ENCODE measurements at regions not wholly inside any gene's neighbourhood (a gene's known extent, or its start where the extent isn't known, plus 50 kb on each side); places are given as distances from the start of the nearest gene placed in this dataset.

DNA sequence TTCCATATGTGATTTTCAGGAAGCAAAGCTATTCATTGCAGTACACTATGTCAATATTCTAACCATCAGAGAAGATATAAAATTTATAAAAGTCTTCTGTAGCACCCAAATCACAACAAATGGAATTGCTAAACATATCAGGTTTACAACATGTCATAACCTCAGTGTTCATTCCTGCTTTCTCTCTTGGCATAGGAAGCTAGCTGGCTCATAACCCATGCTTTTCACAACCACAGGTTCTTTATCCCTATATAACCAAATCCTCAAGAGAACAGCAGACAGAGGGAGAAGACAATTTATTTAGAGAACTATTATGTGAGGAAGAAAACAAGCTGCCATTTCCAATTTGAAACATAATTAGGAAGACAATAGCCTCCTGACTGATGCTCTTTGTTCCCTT, 997.0 kb upstream of the ACVR2A start:
- Histone ChIP-seq H3K4me1 (ENCODE audit: insufficient read depth) (no peaks in the 10 kb centered on the region), H3K4me3 (ENCODE audit: low read depth, low read length) (no peak overlapping the region), H3K27ac (ENCODE audit: low read depth) (no peak overlapping the region), H3K36me3 (ENCODE audit: insufficient read depth) (no peaks in the 10 kb centered on the region)
- no peak for DNase-seq (ENCODE audit: extremely low spot score)

DNA sequence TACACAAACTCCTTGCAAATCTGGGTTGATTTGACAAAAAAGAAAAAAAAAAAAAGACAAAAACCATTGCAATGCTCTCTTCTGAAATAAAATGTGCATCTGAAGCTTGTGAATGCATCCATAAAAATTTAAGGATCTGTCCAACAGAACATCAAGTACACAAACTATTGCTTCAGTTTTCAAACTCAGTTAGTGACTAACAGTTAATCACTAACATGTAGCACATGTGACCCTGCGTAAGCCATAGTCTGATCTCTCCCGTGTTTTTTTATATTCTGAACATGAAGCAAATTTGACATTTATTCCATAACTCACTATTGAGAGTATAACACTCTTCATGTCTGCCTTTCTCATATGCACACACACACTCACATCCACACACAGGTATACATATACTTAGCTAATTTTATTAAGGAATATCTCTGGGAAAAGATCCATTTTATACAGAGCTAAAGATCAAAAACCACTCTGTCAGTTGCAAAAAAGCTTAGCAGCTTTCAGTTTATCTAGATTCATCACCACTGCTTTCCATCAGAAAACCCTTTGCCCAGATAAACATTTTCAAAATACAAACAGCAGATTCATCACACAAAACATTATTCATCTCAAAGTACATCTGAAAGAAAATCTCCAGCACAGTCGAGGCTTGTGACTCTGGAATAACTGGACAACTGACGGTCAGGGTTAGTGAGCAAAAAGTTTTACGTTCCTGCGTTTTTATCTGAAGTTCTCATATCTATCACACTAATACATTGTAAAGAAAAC, 1000.4 kb upstream of the ACVR2A start:
- Histone ChIP-seq H3K27ac (ENCODE audit: low read depth) (no peak overlapping the region), H3K4me3 (ENCODE audit: low read depth, low read length) (no peak overlapping the region), H3K36me3 (ENCODE audit: insufficient read depth) (no peaks in the 10 kb centered on the region), H3K4me1 (ENCODE audit: insufficient read depth) (no peaks in the 10 kb centered on the region)
- 54% methylated on average over 6 of the region's 6 CpGs for WGBS
- no peak for DNase-seq (ENCODE audit: extremely low spot score)

DNA sequence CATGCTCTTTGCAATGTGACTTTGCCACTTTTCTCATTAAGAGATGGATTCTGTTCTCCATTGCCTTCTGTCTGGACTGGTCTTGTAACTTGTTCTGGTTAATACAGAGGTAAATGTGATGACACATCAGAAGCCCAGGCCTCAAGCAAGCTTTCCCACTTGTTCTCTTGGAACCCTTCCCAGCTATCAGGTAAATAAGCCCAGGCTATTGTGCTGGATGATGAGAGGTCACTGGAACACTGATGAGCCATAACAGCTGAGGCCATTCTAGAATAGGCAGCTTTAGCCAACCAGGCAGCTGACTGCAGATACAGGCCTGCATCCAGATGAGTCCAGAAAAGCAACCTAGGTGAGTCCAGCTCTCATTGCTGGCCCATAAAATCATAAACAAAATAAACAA, 1007.0 kb upstream of the ACVR2A start:
- H3K27ac ChIP-seq (ENCODE audit: low read depth): no peak overlapping the region
- no peaks in the 10 kb centered on the region for H3K36me3 ChIP-seq (ENCODE audit: insufficient read depth)
- H3K4me1 ChIP-seq (ENCODE audit: insufficient read depth): no peaks in the 10 kb centered on the region
- H3K4me3 ChIP-seq (ENCODE audit: low read depth, low read length): no peak overlapping the region
- no peak for DNase-seq (ENCODE audit: extremely low spot score)

DNA sequence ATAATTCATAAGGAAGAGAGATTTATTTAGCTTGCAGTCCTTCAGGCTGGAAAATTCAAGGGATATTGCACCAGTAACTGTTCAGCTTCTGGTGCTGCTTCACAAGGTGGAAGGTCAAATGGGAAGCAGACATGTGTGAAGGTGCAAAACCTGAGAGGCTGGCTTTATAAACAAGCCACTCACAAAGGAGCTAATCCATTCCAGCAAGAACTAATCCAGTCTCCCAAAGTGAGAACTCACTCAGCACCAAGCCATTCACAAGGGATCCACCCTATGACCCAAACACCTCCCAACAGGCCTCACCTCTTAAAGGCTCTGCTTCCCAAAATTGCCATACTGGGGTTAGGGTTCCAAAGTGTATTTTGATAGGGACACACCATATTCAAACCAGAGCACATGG, 1018.4 kb upstream of the ACVR2A start:
- no peak for DNase-seq (ENCODE audit: extremely low spot score)
- Histone ChIP-seq H3K36me3 (ENCODE audit: insufficient read depth) (no peaks in the 10 kb centered on the region), H3K4me1 (ENCODE audit: insufficient read depth) (no peaks in the 10 kb centered on the region), H3K27ac (ENCODE audit: low read depth) (no peak overlapping the region), H3K4me3 (ENCODE audit: low read depth, low read length) (no peak overlapping the region)

DNA sequence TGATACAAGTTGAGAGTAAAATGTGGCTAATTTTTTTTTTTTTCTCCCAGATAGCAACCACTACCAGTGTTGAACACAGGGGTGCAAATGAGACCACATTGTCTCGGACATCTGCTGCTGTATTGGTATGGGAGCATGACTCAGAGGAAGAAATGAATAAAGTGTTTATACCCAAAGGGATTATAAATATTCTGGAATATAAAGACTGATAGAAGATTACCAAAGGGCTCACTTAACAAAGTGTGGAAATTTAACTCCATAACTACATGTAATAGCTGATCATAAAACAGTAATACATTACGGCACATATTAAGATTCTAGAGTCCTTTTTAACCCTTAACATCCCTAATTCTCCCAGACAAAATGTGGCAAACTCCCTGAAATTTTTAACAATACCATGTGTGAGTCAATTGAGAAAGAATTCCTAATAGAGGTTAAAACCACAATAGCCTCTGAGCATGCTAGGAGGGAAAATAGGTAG, 1023.0 kb upstream of the ACVR2A start:
- WGBS: 37% methylated on average over 2 of the region's 2 CpGs
- DNase-seq (ENCODE audit: extremely low spot score): no peak
- no peaks in the 10 kb centered on the region for H3K4me1 ChIP-seq (ENCODE audit: insufficient read depth)
- H3K4me3 ChIP-seq (ENCODE audit: low read depth, low read length): no peak overlapping the region
- H3K36me3 ChIP-seq (ENCODE audit: insufficient read depth): no peaks in the 10 kb centered on the region
- no peak overlapping the region for H3K27ac ChIP-seq (ENCODE audit: low read depth)

DNA sequence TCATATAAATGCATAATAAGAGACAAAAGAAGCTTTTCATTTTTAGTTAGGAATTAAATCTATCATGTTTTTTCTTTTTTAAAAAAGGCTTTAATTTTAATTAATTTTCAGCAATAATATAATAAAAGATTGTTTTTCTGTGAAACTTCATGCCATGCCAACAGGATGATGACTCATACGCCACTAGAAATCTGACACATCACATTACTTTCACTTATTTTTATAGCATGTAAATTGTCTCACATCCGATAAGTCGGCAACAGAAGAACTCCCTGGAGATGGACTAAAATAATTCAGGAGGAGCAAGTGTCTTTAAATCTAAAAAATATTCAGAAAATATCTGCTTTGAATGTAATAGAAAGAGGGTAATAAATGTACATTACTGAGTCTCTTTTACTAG, 1024.2 kb upstream of the ACVR2A start:
- Histone ChIP-seq H3K4me1 (ENCODE audit: insufficient read depth) (no peaks in the 10 kb centered on the region), H3K27ac (ENCODE audit: low read depth) (no peak overlapping the region), H3K4me3 (ENCODE audit: low read depth, low read length) (no peak overlapping the region), H3K36me3 (ENCODE audit: insufficient read depth) (no peaks in the 10 kb centered on the region)
- WGBS: 61% methylated on average over 3 of the region's 3 CpGs
- DNase-seq (ENCODE audit: extremely low spot score): no peak

DNA sequence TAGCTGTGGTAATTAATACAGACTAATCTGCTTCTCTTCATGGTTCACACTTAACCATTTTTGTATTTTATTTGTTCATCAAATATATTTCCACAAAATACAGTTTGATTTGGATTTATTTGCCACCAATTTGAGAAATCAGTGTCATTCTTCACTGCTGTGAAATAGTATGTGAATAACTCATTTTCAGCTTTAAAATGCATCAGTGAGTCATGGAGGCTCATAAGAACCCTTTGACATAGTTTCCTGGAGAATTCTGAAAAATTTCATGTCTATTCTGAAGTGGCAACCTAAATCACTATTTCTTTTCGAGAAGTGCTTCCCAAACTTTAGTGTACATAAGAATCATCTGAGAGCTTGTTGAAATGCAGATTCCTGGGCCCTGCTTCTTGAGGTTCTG, 1026.7 kb upstream of the ACVR2A start:
- Histone ChIP-seq H3K36me3 (ENCODE audit: insufficient read depth) (no peaks in the 10 kb centered on the region), H3K4me1 (ENCODE audit: insufficient read depth) (no peaks in the 10 kb centered on the region), H3K4me3 (ENCODE audit: low read depth, low read length) (no peak overlapping the region), H3K27ac (ENCODE audit: low read depth) (no peak overlapping the region)
- no peak for DNase-seq (ENCODE audit: extremely low spot score)
- 86% methylated on average over 1 of the region's 1 CpG for WGBS

DNA sequence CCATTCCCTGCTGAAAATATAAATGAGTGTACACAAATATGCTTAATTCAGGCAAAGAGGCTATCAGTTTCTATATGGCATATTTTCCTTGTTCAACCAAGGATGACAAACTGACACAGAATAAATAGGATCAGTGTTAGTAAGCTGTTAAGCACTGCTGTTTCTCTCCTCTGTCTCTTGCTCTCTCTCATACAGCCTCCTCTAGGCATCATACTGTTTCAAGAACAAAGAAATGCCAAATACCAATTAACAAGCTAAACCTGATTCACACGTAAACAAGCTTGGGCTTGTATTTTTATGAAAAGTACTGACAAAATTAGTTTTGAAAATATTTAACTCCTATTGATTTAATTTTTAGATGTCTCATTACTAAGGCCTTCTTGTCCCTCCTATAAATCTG, 1027.2 kb upstream of the ACVR2A start:
- H3K36me3 ChIP-seq (ENCODE audit: insufficient read depth): no peaks in the 10 kb centered on the region
- no peak overlapping the region for H3K4me3 ChIP-seq (ENCODE audit: low read depth, low read length)
- 83% methylated on average over 1 of the region's 1 CpG for WGBS
- no peaks in the 10 kb centered on the region for H3K4me1 ChIP-seq (ENCODE audit: insufficient read depth)
- no peak overlapping the region for H3K27ac ChIP-seq (ENCODE audit: low read depth)
- DNase-seq (ENCODE audit: extremely low spot score): no peak

DNA sequence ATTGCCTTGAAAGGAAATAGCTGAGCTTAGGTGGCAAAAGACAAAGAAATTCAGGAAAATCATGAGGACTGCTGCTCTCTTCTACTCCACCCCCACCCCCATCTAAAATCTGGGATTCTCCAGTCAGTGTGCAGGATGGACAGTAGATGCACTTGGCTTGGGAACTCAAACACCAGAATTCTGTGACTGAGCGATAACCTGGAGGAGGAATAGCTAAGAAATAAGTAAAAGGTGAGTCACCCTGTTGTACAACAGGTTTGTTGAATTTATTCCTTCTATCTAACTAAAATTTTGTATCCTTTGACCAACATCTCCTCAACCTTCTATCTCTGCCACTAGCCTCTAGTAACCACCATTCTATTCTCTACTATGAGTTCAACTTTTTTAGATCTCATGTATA, 1029.9 kb upstream of the ACVR2A start:
- WGBS: 83% methylated on average over 1 of the region's 1 CpG
- no peak for DNase-seq (ENCODE audit: extremely low spot score)
- H3K4me3 ChIP-seq (ENCODE audit: low read depth, low read length): no peak overlapping the region
- H3K4me1 ChIP-seq (ENCODE audit: insufficient read depth): no peaks in the 10 kb centered on the region
- H3K36me3 ChIP-seq (ENCODE audit: insufficient read depth): no peaks in the 10 kb centered on the region
- H3K27ac ChIP-seq (ENCODE audit: low read depth): no peak overlapping the region

DNA sequence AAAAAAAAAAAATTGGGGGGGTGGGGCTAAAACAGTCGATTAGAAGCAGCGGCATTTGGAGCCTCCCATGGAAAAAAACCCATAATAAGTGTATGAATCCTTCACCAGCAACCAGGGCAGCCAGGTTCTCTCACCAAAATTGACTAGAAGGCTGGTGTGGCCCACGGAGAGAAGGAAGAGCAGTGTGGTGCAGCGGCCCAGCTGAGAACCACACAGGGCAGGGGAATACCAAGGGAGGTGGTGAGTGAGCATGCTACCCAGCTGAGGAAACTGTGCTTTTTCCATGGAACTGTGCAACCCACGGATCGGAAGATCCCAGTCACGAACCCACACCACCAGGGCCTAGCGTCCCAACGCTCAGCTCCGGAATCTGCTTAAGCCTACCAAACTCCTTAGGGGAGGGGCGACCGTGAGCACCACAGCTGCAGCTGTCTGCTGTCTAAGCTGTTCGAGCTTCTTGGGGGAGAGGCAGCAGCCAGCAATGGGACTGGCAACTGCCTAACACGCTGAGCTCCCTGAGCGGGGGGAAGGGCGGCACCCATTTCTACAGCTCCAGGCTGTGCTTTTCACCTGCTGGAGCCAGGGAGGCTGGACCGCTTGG, 1037.2 kb upstream of the ACVR2A start:
- Histone ChIP-seq H3K36me3 (ENCODE audit: insufficient read depth) (no peaks in the 10 kb centered on the region), H3K4me1 (ENCODE audit: insufficient read depth) (no peaks in the 10 kb centered on the region), H3K27ac (ENCODE audit: low read depth) (no peak overlapping the region), H3K4me3 (ENCODE audit: low read depth, low read length) (no peak overlapping the region)
- WGBS: 86% methylated on average over 17 of the region's 17 CpGs
- no peak for DNase-seq (ENCODE audit: extremely low spot score)

DNA sequence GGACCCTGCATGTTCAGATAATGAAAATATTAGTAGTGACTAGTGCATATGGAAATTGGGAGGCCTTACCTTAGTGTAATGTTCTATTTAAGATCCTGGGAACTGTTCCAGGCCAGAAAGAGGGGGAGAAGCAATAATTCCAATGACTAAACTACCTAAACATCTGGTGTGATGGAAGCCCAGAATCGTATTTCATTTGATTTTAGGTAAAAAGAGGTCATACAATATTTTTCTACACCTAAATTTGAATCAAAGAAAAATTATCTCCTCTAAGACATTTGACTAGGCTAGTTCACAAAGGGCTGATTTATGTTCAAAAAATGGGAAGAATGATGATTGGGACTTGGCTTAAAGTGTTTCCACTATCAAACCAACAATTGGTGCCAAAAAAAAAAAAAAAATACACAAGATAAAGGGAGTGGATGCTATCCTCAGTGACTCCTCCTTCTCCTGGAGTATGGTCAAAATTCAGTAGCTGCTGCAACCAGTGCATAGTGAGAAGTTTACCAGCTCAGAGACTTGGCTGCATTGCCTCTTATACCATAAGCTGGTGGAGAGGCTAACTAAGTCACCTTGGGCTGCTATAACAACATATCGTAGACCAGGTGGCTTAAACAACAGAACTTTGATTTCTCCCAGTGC, 1038.3 kb upstream of the ACVR2A start:
- DNase-seq (ENCODE audit: extremely low spot score): no peak
- WGBS: 60% methylated on average over 2 of the region's 2 CpGs
- no peaks in the 10 kb centered on the region for H3K36me3 ChIP-seq (ENCODE audit: insufficient read depth)
- no peak overlapping the region for H3K27ac ChIP-seq (ENCODE audit: low read depth)
- no peak overlapping the region for H3K4me3 ChIP-seq (ENCODE audit: low read depth, low read length)
- H3K4me1 ChIP-seq (ENCODE audit: insufficient read depth): no peaks in the 10 kb centered on the region

DNA sequence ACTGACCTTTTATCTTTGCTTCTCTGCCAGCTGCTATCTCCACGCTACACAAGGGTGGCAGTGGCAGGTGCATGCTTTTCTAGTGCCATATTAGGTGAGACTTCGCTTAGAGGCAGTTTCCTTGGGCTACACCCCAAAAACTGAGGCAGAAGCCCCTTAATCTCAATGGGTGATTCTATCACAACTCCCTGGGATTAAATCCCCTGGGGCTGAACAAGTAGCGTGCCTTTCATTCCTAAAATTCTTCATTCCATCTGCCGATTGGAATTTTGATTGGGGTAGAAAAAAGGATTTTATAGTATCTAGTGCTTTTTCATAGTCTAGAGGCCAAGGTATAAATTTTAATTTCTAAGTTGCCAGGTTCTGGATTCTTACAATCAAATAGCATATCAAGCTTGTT, 1040.5 kb upstream of the ACVR2A start:
- Histone ChIP-seq H3K4me1 (ENCODE audit: insufficient read depth) (no peaks in the 10 kb centered on the region), H3K4me3 (ENCODE audit: low read depth, low read length) (no peak overlapping the region), H3K27ac (ENCODE audit: low read depth) (no peak overlapping the region), H3K36me3 (ENCODE audit: insufficient read depth) (no peaks in the 10 kb centered on the region)
- DNase-seq (ENCODE audit: extremely low spot score): no peak
- WGBS: 77% methylated on average over 4 of the region's 4 CpGs

DNA sequence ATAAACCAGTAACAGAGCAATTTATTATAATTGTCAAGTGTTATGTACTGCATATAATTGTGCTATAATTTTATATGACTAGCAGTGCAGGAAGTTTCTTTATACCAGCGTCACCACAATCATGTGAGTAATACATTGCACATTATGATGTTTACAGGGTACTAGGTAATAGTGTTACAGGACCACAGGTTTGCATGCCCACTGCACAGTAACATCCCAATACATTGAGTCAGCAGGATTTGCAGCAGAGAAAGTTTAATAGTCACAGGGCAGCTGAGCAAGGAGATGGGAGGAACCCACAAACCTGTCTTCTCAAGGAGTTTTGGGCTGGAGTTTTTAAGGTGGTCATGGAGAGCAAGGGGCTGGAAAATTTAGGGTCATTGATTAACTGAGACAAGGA, 1042.9 kb upstream of the ACVR2A start:
- WGBS: 83% methylated on average over 1 of the region's 1 CpG

DNA sequence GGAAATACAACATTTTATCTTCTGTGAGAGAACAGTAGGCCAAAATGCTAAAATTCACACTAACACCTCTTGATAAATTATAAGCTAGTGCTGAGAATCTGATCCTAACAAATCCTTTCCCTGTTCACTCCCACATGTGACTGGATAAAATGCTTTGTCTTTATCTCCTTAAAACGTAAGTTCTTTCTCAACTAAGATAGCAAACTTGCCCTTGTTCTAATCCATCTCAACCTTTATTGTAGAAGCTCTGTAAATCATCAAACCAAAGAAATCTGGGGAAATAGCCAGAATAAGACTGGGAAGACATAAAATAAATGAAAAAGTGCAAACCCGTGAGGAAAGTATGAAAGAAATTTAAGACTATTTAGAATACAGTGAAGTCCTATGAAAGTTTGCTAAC, 1058.4 kb upstream of the ACVR2A start:
- Histone ChIP-seq H3K36me3 (ENCODE audit: insufficient read depth) (no peaks in the 10 kb centered on the region), H3K4me3 (ENCODE audit: low read depth, low read length) (no peak overlapping the region), H3K4me1 (ENCODE audit: insufficient read depth) (no peaks in the 10 kb centered on the region), H3K27ac (ENCODE audit: low read depth) (no peak overlapping the region)
- 30% methylated on average over 2 of the region's 2 CpGs for WGBS
- no peak for DNase-seq (ENCODE audit: extremely low spot score)

More for the DNA sequence above, 1042.9 kb upstream of the ACVR2A start:
- Histone ChIP-seq H3K36me3 (ENCODE audit: insufficient read depth) (no peaks in the 10 kb centered on the region), H3K4me1 (ENCODE audit: insufficient read depth) (no peaks in the 10 kb centered on the region), H3K4me3 (ENCODE audit: low read depth, low read length) (no peak overlapping the region), H3K27ac (ENCODE audit: low read depth) (no peak overlapping the region)
- no peak for DNase-seq (ENCODE audit: extremely low spot score)
